ENCODE measurements at regions not wholly inside any gene's neighbourhood (a gene's known extent, or its start where the extent isn't known, plus 50 kb on each side); places are given as distances from the start of the nearest gene placed in this dataset.

- no peak for DNase-seq
Observed at GRCh38 chr1:58976294-58976693, 192.4 kb upstream of the JUN start.

- no peak for DNase-seq
Observed at GRCh38 chr1:58977598-58977997, 193.8 kb upstream of the JUN start.

- DNase-seq: peak; percentile 47 to 60
Observed at GRCh38 chr1:58978096-58978495, 194.2 kb upstream of the JUN start.

GRCh38 chr1:58979086-58979485 is 195.2 kb upstream of the JUN start:
- peak; percentile 51 to 70 for DNase-seq

GRCh38 chr1:58979677-58980076 is 195.8 kb upstream of the JUN start:
- no peak for DNase-seq

GRCh38 chr1:58981392-58981791 is 197.5 kb upstream of the JUN start:
- DNase-seq: no peak

GRCh38 chr1:58982259-58982998 is 198.6 kb upstream of the JUN start:
- DNase-seq: no peak

GRCh38 chr1:58983162-58983561 is 199.3 kb upstream of the JUN start:
- no peak for DNase-seq

- DNase-seq: no peak
Observed at GRCh38 chr1:58983633-58984245, 199.9 kb upstream of the JUN start.

- no peak for DNase-seq
Observed at GRCh38 chr1:58986996-58987767, 203.3 kb upstream of the JUN start.

GRCh38 chr1:58988752-58989151 is 204.9 kb upstream of the JUN start:
- no peak for DNase-seq

- no peak for DNase-seq
Observed at GRCh38 chr1:58989845-58990244, 206.0 kb upstream of the JUN start.

- DNase-seq: no peak
Observed at GRCh38 chr1:58991305-58991704, 207.5 kb upstream of the JUN start.

- DNase-seq: no peak
Observed at GRCh38 chr1:58992643-58993042, 208.8 kb upstream of the JUN start.

- DNase-seq: no peak
Observed at GRCh38 chr1:58993403-58993802, 209.6 kb upstream of the JUN start.

- no peak for DNase-seq
Observed at GRCh38 chr1:58994664-58995063, 210.8 kb upstream of the JUN start.

- no peak for DNase-seq
Observed at GRCh38 chr1:58996341-58997059, 212.7 kb upstream of the JUN start.

GRCh38 chr1:58997060-58997411 is 213.2 kb upstream of the JUN start:
- no peak for DNase-seq

- no peak for DNase-seq
Observed at GRCh38 chr1:58997637-58998036, 213.8 kb upstream of the JUN start.

- no peak for DNase-seq
Observed at GRCh38 chr1:58999676-59000075, 215.8 kb upstream of the JUN start.

GRCh38 chr1:59004755-59005154 is 220.9 kb upstream of the JUN start:
- DNase-seq: peak in 1 of 2 donors; percentile 30

GRCh38 chr1:59005491-59006288 is 221.8 kb upstream of the JUN start:
- no peak for DNase-seq
